HG03066 (cell line): ENCODE measurements at regions not wholly inside any gene's neighbourhood (a gene's known extent, or its start where the extent isn't known, plus 50 kb on each side); places are given as distances from the start of the nearest gene placed in this dataset.

ENCODE experiments used
- ATAC-seq: cut with Tn5 transposase; IDR thresholded peaks from one replicate; pipeline ENCODE4 v1.9.1; 2021; ENCODE audit warnings: low read depth; ENCODE audit not compliant: unreplicated experiment

GRCh38 chr3:127104586-127104985, 88.3 kb upstream of the PRR23E start:
- ATAC-seq = no peak

GRCh38 chr3:127105587-127105986, 87.3 kb upstream of the PRR23E start:
- no peak for ATAC-seq

GRCh38 chr3:127106053-127106452, 86.9 kb upstream of the PRR23E start:
- ATAC-seq = no peak

- no peak for ATAC-seq
These were observed 86.5 kb upstream of the PRR23E start for GRCh38 chr3:127106456-127106855.

GRCh38 chr3:127107002-127107401, 85.9 kb upstream of the PRR23E start:
- ATAC-seq = no peak

GRCh38 chr3:127107491-127108375, 85.2 kb upstream of the PRR23E start:
- ATAC-seq = no peak

GRCh38 chr3:127108796-127109195, 84.1 kb upstream of the PRR23E start:
- no peak for ATAC-seq

GRCh38 chr3:127110982-127111693, 81.8 kb upstream of the PRR23E start:
- no peak for ATAC-seq

GRCh38 chr3:127112796-127113570, 79.9 kb upstream of the PRR23E start:
- no peak for ATAC-seq

GRCh38 chr3:127113571-127113891, 79.4 kb upstream of the PRR23E start:
- no peak for ATAC-seq

- ATAC-seq = no peak
These were observed 78.4 kb upstream of the PRR23E start for GRCh38 chr3:127114337-127115070.

- ATAC-seq = no peak
These were observed 77.1 kb upstream of the PRR23E start for GRCh38 chr3:127115691-127116351.

GRCh38 chr3:127118366-127118765, 74.6 kb upstream of the PRR23E start:
- ATAC-seq = no peak

GRCh38 chr3:127119693-127120464, 73.1 kb upstream of the PRR23E start:
- no peak for ATAC-seq

GRCh38 chr3:127120851-127121647, 71.9 kb upstream of the PRR23E start:
- no peak for ATAC-seq

GRCh38 chr3:127121885-127122284, 71.0 kb upstream of the PRR23E start:
- no peak for ATAC-seq

GRCh38 chr3:127123533-127123932, 69.4 kb upstream of the PRR23E start:
- ATAC-seq = no peak

- no peak for ATAC-seq
These were observed 68.8 kb upstream of the PRR23E start for GRCh38 chr3:127124120-127124519.
